GM19395 (cell line): ENCODE measurements at regions not wholly inside any gene's neighbourhood (a gene's known extent, or its start where the extent isn't known, plus 50 kb on each side); places are given as distances from the start of the nearest gene placed in this dataset.

Source experiments
- ATAC-seq: cut with Tn5 transposase; IDR thresholded peaks from one replicate; pipeline ENCODE4 v1.9.1; 2021; ENCODE audit warnings: mild to moderate bottlenecking, moderate library complexity; ENCODE audit not compliant: unreplicated experiment

DNA sequence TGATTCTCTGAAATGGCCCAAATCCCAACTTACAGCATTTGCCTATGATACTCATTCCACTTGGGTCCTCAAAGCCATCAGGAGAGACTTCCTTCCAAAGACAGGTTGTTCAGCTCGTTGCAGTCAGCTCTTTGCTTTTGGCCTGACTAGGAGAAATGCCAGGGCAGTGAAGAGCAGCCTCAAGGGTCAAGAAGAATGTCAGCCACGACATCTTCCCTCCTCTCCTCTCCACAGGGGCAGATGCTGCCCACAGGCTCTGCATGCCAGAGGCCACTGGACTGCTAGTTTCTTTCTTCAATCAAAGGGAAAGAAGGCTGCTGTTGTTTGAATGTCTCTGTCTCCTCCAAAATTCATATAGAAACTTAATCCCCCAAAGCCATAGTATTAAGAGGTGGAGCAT is 201.7 kb upstream of the PFN2 start:
- no peak for ATAC-seq

DNA sequence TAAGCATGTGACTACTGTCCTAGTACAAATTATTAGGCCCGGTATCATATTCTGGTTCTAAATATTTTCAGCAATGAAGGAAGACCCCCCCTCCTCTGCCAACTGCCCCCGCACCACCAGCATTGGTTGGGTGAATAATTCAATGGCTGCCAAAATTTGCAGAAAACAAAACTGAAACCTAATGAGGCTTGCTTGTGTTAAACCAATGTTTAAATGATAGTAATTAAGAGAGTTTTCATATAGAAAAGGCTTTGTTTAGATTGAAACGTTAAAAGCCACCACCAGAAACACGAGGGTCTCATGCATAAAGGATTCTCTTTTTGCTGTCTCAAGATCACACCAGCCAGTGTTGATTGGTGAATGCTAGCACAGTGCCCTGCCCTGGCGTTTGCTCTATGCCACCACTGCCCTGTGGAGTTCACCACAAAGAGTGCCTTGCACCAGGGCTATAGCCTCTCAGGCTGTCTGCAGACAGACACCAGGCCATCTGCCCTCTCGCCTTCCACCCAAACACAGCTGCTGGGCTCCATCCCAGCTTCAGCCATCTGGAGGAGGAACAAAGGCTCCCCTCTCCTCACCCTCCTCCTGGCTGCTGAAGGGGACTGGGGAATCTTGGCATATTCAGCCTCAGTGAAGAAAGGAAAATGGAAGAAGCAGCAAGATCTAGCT is 200.3 kb upstream of the PFN2 start:
- no peak for ATAC-seq

DNA sequence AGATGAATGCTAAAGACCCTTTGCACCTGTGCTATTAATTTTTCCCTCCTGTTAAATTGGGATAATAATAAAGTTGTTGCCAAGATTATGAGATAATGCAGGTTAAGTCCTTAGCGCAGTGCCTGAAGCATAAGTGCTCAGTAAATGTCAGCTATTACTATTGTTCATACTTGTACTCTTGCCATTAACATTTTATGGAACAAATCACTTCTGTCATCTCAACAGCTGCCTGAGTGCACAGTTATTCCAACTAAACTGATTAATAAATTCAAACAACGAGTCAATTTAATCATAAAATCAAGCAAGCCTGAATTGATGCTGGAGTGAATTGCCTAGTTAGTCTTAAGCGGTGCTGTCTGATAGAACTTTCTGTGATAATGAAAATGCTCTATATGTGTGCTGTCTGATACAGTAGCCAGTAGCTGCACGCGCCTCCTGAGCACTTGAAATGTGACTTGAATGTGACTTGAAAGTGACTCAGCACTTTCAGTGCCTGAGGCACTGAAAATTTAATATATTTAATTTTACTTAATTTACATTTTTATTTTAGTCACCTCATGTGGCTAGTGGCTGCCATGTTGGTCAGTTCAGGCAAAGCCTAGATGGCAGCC is 198.7 kb upstream of the PFN2 start:
- no peak for ATAC-seq

DNA sequence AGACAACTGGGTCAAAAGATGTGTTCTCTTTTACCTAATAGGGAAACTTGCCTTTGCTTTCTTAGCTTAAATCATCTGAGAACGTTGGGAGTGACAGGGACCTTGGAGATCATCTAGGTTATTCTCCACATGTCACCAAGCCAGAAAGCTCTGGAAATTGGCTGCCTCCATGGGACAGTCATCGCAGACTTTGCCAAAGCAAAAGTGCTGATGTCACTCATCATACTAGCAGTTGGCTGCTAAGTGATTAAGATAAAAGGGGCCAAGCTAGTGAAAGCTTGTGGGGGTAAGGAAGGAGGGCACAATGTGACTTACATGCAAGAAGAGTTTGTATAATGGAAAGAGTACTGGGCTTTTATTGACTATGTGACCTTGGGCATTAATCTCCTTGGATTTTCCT is 198.0 kb upstream of the PFN2 start:
- ATAC-seq: no peak

DNA sequence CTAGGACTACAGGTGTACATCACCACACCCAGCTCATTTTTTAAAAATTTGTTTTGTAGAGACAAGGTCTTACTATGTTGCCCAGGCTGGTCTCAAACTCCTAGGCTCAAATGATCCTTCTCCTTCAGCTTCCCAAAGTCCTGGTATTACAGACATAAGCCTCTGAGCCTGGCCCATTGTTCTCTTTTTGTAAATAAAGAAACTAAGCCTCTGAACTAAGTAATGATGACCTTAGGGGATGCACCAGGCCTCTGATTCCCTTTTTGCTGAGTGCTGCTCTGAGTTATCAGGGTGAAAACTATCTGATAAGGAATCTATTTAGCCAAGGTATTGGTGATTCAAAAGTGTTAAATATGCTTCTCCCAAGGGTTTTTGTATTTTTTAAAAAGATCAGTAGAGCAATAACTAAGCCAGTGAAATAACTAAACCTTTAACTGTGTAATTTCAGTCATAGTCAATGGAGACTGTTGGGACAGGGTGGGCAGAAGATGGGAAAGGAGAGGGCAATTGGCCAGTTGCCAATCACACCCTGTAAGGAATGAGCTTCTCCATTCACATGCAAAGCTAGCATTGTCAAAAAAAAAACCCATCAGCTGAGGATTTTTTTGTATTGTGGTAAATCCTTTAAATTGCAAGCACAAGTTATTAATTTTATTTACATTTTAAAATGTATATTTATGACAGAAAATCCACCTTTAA is 194.8 kb upstream of the PFN2 start:
- ATAC-seq: no peak

DNA sequence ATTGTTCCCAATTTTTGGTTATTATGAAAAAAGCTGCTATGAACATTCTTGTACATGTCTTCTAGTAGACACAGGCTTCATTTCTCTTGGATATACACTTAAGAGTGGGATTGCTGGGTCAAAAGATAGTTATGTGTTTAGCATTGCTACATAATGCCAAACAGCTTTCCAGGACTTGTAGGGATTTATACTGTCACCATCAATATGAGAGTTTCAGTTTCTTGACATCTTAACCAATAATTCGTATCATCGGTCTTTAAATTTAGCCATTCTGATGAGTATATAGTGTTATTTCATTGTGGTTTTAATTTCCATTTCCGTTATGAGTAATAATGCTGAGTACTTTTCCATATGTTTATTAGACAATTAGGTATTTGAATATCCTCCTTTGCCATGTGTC is 190.3 kb upstream of the PFN2 start:
- ATAC-seq: no peak

DNA sequence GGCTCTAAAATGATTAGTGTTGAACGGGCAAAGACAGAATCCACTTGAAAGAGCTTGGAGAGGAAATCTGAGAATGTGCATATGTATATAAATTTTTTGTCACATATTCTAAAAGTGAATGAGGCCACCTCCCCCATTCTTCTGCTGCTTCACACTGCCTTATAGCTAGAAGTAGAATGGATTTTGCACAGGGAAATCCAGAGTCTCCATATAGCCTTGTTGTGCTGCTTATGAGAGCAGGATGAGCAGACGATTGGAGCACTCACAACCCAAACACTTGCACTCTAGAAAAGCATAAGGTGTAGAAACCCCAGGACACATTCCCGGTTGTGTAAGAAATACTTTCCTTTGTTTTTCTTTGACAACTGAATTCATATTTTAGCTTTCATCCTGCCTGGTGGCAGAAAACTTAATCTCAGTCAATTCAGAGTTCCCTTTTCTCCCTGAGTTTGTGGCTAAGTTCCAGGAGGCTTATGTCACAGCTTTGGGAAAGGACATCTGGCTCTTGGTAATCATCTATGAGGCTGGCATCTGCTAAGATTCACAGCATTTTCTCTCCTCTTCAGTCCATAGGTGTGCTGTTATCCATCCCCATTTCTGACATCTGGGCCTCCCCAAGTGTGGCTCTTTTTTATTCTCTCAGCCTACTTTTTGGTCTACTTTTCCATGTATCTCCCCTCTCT is 188.4 kb upstream of the PFN2 start:
- ATAC-seq: no peak

DNA sequence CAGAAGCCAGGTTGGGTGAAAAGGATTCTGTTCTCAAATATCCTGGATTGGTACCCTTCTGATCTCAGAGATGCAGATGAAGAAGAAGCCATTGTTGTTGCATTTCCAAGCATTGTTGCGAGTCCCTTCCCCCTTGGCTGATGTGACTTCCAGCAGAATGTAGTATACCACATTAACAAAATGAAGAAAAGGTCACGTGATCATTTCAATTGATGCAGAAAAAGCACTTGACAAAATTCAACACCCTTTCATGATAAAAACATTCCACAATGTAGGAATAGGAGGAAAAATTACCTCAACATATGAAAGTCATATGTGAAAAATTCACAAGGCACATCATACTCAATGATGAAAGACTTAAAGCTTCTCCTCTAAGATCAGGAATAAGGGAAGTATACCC is 181.9 kb upstream of the PFN2 start:
- no peak for ATAC-seq

DNA sequence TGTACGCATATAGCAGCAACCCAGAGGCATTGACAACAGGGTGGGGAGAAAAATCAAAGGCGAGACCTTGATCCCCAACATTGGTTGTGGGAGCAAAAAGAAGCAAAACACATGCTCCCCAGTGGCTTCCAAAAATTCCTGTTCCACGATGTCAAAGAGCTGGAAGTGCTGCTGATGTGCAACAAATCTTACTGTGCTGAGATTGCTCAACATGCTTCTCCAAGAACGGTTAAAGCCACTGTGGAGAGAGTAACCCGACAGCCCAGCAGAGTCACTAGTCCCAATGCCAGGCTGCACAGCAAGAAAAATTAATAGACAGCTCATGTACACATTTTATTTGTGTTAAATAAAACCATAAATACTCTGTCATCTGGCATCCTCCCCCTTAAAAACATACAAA is 179.9 kb upstream of the PFN2 start:
- no peak for ATAC-seq

DNA sequence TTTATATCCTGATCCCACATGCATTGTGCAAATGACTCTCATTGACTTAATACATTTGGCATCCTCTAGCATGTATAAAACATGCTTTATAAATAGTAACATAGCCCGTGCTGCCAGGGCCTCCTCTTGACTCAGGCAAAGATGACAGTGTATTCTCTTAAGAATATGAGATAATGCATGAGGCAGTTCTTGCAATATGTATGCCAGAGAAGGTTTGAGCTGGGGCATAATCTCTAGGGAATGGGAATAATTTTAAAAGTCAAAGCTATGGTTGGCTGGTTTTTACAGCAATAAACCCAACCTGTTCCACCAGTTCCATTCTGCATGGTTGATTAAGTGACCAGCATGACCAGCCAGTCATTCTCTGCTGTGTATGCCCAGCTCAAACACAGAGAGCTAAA is 179.0 kb upstream of the PFN2 start:
- ATAC-seq: no peak

DNA sequence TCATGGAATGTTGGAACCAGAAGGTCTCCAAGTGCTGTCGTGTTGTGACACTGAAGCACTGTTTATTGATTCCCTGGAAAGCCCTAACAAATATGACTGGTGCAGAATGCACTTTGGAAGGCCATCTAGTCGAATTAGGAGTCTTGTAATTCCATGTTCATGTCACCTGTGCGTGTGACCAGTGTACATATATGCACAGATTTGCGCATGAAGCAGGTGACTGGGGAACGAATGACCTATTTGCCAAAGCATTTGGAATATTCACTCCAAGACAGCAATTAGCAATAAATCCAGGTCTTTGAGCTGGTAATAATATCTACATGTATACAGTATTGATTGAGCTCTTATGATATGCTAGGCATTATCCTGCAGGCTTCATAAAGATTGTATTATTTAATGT is 177.5 kb upstream of the PFN2 start:
- no peak for ATAC-seq

DNA sequence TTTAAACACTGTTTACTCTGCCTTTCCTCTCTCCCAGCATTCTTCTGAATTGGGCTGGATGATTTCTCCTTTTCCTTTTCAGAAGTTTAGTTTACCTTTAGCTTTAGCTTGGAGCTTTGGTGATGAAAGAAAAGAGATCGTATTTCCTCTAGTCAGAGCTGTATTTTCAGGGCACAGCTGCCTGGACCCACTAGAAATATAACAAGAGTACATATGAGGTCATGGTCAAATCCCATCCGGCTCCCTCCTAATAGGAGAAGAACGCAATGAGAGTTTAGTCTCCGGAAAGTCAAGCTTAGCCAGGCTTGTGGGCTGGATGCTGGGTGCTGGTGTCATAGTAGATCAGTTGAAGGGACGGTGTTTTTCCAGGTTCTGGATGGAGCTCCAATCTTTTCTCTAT is 177.1 kb upstream of the PFN2 start:
- ATAC-seq: no peak

DNA sequence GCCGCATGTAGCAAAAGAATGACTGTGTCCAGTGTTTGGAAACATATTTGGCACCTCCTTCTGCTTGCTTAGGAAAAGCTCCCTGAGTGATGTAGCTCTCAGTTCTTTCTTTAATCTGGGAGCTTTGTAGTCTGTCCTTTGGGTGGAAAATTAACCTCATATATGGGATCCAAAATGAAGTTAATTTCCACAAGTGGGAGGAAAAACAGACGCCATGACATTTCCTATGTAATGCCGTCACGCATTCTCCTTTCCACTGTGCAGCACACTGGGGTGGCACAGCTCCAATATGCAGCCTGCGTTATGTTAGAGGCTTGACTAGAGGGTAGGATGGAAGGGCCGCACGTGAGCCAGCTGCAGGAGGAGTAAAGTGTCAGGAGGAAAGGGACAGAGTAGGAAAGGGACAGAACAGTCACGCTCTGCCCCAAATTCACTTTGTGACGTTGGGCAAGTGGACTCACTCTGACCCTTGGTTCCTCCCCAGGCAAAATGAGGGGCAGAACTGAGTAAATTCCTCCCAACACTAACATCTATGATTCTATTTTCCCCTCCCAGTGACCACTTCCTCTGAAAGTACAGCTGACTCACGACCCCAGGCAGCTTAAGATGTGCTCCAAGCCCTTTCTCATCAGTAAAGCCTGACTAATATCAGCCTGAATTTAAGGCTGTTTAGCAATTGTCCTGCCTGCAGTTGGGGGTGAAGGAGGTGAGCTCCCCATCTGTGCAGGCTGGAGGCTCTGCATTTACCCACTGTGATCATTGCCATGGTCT is 176.5 kb upstream of the PFN2 start:
- ATAC-seq: no peak

DNA sequence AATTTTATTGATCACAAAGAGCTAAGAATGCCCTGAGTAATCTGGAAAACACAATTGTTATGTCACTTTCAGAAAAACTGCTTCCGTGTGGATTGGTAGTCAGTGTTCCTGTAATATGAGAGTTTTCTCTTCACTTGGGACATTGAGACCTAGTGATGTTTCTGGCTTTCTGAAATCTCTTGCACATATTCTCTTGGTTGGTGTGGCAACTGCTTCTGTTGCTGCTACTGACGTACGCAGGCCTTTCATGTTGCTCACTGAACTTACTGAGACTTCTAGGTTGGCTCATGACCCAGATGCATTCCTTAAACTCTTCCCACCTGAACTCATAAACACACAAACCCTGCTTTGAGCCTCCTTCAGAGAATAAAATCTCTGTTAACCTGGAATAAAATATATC is 175.0 kb upstream of the PFN2 start:
- ATAC-seq: no peak

DNA sequence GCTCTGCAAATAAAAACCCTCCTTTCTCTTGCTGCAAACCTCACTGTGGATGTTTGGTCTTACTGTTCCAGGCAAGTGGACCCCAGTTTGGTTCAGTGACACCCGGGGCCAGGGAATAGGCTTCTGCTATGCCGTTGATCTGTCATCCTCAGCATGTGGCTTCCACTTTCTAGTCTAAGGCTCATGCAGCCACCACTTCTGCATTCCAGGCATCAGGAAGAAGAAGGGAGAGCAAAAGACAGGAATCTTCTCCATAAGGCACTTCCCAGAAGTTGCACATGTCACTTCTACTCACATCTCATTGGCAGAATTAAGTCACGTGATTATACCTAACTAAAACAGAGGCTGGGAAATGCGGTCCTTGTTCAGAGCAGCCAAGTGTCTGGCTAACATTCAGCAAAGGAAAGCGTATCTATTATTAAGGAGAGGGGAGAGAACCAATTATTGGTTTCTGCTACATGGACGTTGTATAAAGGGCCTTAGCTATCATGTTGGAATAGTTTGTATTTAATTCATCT is 173.6 kb upstream of the PFN2 start:
- no peak for ATAC-seq

DNA sequence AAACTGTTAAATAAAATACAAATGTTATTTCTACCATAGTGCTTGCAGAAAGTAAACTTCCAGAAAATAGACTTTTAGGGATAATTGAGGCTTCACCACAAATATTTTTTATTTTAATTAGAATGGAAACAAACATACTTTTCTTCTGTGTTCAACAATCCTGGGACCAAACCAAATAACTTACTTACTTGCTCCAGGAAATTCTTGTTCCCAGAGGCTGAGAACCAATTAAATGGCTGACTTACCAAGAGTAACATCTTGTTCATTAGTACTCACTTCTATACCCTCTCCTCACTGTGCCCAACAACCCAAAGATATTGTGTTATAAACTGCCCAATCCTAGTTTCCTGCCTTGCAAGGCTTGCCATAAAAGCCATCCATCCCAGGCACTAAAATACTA is 172.2 kb upstream of the PFN2 start:
- ATAC-seq: no peak

DNA sequence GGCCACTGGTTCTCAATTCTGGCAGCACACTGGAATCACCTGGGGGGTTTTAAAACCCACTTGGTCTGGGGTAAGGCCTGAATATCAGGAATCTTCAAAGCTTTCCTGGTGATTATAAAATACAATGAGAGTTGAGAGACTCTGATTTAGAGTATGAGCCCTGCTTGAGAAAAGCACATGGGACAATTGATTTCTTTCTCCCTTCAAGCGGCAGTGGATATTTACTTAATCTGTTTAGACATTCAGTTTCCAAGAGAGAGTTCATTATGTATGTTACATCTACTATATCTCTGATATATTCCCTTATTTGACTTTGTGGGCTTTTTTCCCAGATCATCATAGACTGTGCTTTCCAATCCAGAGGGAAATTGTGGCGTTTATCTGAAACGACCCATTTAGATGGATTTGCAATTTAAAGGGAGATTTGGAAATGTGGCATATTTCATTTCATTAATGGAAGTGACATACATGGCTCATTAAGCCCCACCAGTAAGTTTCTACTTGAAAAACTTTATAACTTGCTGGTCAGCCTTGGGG is 171.2 kb upstream of the PFN2 start:
- no peak for ATAC-seq

DNA sequence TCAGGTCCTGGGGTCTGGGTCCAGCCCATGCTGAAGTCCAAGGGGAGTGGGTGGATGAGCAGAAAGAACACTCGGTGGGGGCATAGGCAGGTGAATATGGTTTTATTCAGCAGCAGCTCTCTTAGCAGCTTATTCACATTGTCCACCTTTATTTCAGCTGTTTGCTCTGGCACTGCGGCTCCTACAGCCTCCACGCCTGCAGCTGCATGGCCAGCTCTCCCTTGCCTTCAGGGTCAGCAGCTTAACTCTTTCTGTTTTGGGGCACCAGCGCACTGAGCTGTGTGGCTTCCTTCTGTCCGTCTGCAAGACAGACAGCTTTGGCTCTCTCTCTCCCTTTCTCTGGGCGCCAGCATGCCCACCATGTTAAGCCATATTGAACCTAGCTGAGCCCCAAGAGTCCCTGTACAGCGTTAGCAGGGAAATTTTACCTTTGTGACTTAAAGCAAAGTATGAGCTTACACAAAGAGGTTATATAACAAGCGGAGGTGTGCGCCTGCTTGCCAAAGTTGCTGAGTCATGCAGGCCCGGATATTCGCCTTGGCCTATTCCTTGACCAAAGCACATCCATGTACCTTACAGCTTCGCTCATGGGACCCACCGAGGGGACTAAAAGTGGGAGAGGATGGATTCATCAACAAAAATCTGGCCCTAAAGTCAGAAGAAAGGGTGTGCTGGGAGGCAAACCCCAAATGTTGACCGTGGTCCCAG is 170.1 kb upstream of the PFN2 start:
- no peak for ATAC-seq

DNA sequence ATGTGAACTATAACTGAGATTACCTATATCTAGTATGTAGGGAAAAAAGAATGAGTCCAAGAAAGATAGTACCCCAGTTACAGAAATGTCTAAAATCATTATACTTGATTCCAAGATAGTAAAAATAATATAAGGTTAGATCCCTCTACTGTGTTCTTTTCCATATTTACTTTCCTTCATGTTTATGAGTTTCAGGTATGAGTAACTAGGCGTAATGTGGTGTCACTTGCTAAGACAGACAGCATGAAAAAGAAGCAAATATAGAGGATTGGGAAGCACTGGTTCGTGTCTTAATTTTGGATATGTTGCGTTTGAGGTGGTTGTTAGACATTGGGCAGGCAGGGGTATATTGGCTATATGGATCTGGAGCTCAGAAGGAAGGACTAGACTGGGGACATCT is 168.1 kb upstream of the PFN2 start:
- no peak for ATAC-seq

DNA sequence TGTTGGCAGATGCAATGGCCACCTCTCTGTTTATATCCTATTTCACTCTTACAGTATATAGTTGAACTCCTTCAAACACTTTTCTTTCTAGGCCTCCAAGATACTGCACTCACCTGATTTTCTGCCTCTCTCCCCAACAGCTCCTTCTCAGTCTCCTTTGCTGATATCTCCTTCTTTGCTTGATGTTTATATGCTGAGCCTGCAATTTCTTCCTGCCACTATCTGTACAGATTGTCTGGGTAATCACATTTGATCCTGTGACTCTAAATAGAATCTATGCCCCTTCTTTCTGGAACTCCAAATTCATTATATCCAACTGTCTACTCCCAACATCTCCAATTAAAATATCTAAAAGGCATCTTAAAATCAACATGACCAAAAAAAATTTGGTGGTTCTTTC is 165.5 kb upstream of the PFN2 start:
- ATAC-seq: no peak
